ENCODE measurements at regions not wholly inside any gene's neighbourhood (a gene's known extent, or its start where the extent isn't known, plus 50 kb on each side); places are given as distances from the start of the nearest gene placed in this dataset.
"Not testable (repeated sequence)": the region's sequence is repeated elsewhere in the genome, so short reads cannot be mapped to it uniquely, and the experiment has no call there.

GRCh38 chr15:77837649-77838025 is 204.9 kb upstream of the LINGO1 start:
- no peak for DNase-seq

- DNase-seq: no peak
Measured at GRCh38 chr15:77836906-77837648, 204.4 kb upstream of the LINGO1 start.

GRCh38 chr15:77836121-77836692 is 203.5 kb upstream of the LINGO1 start:
- DNase-seq: no peak

GRCh38 chr15:77834276-77834990 is 201.7 kb upstream of the LINGO1 start:
- no peak for DNase-seq

GRCh38 chr15:77832874-77833273 is 200.2 kb upstream of the LINGO1 start:
- no peak for DNase-seq

GRCh38 chr15:77831986-77832385 is 199.3 kb upstream of the LINGO1 start:
- DNase-seq: no peak

- DNase-seq: no peak
Measured at GRCh38 chr15:77830051-77830468, 197.3 kb upstream of the LINGO1 start.

GRCh38 chr15:77829331-77829730 is 196.6 kb upstream of the LINGO1 start:
- not testable (repeated sequence) for DNase-seq

GRCh38 chr15:77827860-77828259 is 195.1 kb upstream of the LINGO1 start:
- DNase-seq: no peak

- no peak for DNase-seq
Measured at GRCh38 chr15:77826006-77826695, 193.4 kb upstream of the LINGO1 start.

GRCh38 chr15:77825546-77825945 is 192.8 kb upstream of the LINGO1 start:
- no peak for DNase-seq

- DNase-seq: no peak
Measured at GRCh38 chr15:77825252-77825542, 192.5 kb upstream of the LINGO1 start.

GRCh38 chr15:77824361-77825251 is 191.9 kb upstream of the LINGO1 start:
- DNase-seq: no peak

- no peak for DNase-seq
Measured at GRCh38 chr15:77823736-77824135, 191.0 kb upstream of the LINGO1 start.

GRCh38 chr15:77822631-77823230 is 190.0 kb upstream of the LINGO1 start:
- no peak for DNase-seq

- no peak for DNase-seq
Measured at GRCh38 chr15:77821959-77822256, 189.2 kb upstream of the LINGO1 start.

- DNase-seq: peak; percentile 31
Measured at GRCh38 chr15:77821188-77821958, 188.7 kb upstream of the LINGO1 start.

- DNase-seq: no peak
Measured at GRCh38 chr15:77819851-77820728, 187.4 kb upstream of the LINGO1 start.

GRCh38 chr15:77819048-77819850 is 186.5 kb upstream of the LINGO1 start:
- DNase-seq: no peak
